ENCODE measurements at regions not wholly inside any gene's neighbourhood (a gene's known extent, or its start where the extent isn't known, plus 50 kb on each side); places are given as distances from the start of the nearest gene placed in this dataset.

- BruUV-seq (replicated peaks), result no TSS peak
- POLR2A ChIA-PET, result interaction anchor here (0.7 to 0.9 kb wide), 2 partner anchors 12 to 14 kb away, joined by 3 read pairs; no protein-coding TSS in a partner anchor
- Mint-ChIP-seq H3K4me3 (ENCODE audit: unreplicated experiment) (no peak overlapping the region), H3K4me1 (ENCODE audit: insufficient read depth, unreplicated experiment) (no peaks in the 10 kb centered on the region), H3K9me3 (ENCODE audit: unreplicated experiment) (no peaks in the 10 kb centered on the region), H3K27me3 (ENCODE audit: insufficient read depth, unreplicated experiment) (no peaks in the 10 kb centered on the region), H3K36me3 (ENCODE audit: insufficient read depth, unreplicated experiment) (no peaks in the 10 kb centered on the region), H3K27ac (ENCODE audit: low read depth, unreplicated experiment) (no peak overlapping the region)
- CTCF ChIA-PET, result interaction anchor here (0.8 to 1.4 kb wide), 4 partner anchors 10 to 149 kb away, joined by 3 to 4 read pairs (median 3); no protein-coding TSS in a partner anchor
- no peak for DNase-seq (ENCODE audit: unreplicated experiment)
- intact Hi-C loops (cut with micrococcal nuclease), result no loop called here
- no peak for TF ChIP-seq CTCF (IDR thresholded peaks at IDR 0.05; ENCODE audit: unreplicated experiment)
These were observed 95.1 kb upstream of the SERPINE2 start for GRCh38 chr2:224134003-224134734.

- Mint-ChIP-seq H3K9me3 (ENCODE audit: unreplicated experiment) (no peaks in the 10 kb centered on the region), H3K27ac (ENCODE audit: low read depth, unreplicated experiment) (no peak overlapping the region), H3K36me3 (ENCODE audit: insufficient read depth, unreplicated experiment) (no peaks in the 10 kb centered on the region), H3K4me3 (ENCODE audit: unreplicated experiment) (no peak overlapping the region), H3K27me3 (ENCODE audit: insufficient read depth, unreplicated experiment) (no peaks in the 10 kb centered on the region), H3K4me1 (ENCODE audit: insufficient read depth, unreplicated experiment) (no peaks in the 10 kb centered on the region)
- ChIA-PET POLR2A (interaction anchor here (0.5 to 0.9 kb wide), 4 partner anchors 11 to 141 kb away, joined by 3 to 4 read pairs (median 3); no protein-coding TSS in a partner anchor), CTCF (interaction anchor here (0.8 to 1.4 kb wide), 3 partner anchors 31 to 150 kb away, joined by 3 to 4 read pairs (median 3); no protein-coding TSS in a partner anchor)
- BruUV-seq (replicated peaks), result no TSS peak
- intact Hi-C loops (cut with micrococcal nuclease), result no loop called here
- no peak for TF ChIP-seq CTCF (IDR thresholded peaks at IDR 0.05; ENCODE audit: unreplicated experiment)
- no peak for DNase-seq (ENCODE audit: unreplicated experiment)
These were observed 94.3 kb upstream of the SERPINE2 start for GRCh38 chr2:224133387-224133786.

GRCh38 chr2:224127871-224128501, 88.9 kb upstream of the SERPINE2 start:
- no peak for DNase-seq (ENCODE audit: unreplicated experiment)
- no peaks in the 10 kb centered on the region for H3K9me3 Mint-ChIP-seq (ENCODE audit: unreplicated experiment)
- intact Hi-C loops (cut with micrococcal nuclease), result no loop called here
- no peaks in the 10 kb centered on the region for H3K4me1 Mint-ChIP-seq (ENCODE audit: insufficient read depth, unreplicated experiment)
- CTCF ChIA-PET, result interaction anchor here (1.2 kb wide), 1 partner anchor 111 kb away, joined by 3 read pairs; no protein-coding TSS in a partner anchor
- no peaks in the 10 kb centered on the region for H3K27me3 Mint-ChIP-seq (ENCODE audit: insufficient read depth, unreplicated experiment)
- H3K36me3 Mint-ChIP-seq (ENCODE audit: insufficient read depth, unreplicated experiment), result no peaks in the 10 kb centered on the region
- no peak overlapping the region for H3K27ac Mint-ChIP-seq (ENCODE audit: low read depth, unreplicated experiment)
- TF ChIP-seq CTCF (IDR thresholded peaks at IDR 0.05; ENCODE audit: unreplicated experiment), result no peak
- BruUV-seq (replicated peaks), result no TSS peak
- H3K4me3 Mint-ChIP-seq (ENCODE audit: unreplicated experiment), result no peak overlapping the region
- POLR2A ChIA-PET, result no interaction called here

- no TSS peak for BruUV-seq (replicated peaks)
- intact Hi-C loops (cut with micrococcal nuclease), result no loop called here
- no peaks in the 10 kb centered on the region for H3K27me3 Mint-ChIP-seq (ENCODE audit: insufficient read depth, unreplicated experiment)
- no peak overlapping the region for H3K27ac Mint-ChIP-seq (ENCODE audit: low read depth, unreplicated experiment)
- H3K4me1 Mint-ChIP-seq (ENCODE audit: insufficient read depth, unreplicated experiment), result no peaks in the 10 kb centered on the region
- H3K4me3 Mint-ChIP-seq (ENCODE audit: unreplicated experiment), result no peak overlapping the region
- no peaks in the 10 kb centered on the region for H3K36me3 Mint-ChIP-seq (ENCODE audit: insufficient read depth, unreplicated experiment)
- DNase-seq (ENCODE audit: unreplicated experiment), result no peak
- no peak for TF ChIP-seq CTCF (IDR thresholded peaks at IDR 0.05; ENCODE audit: unreplicated experiment)
- H3K9me3 Mint-ChIP-seq (ENCODE audit: unreplicated experiment), result no peaks in the 10 kb centered on the region
- ChIA-PET CTCF (interaction anchor here (0.6 to 0.7 kb wide), 3 partner anchors 118 to 1179 kb away, joined by 3 to 5 read pairs (median 3); no protein-coding TSS in a partner anchor), POLR2A (no interaction called here)
These were observed 87.4 kb upstream of the SERPINE2 start for GRCh38 chr2:224126440-224126839.
